H1 (cell line): ENCODE measurements at regions not wholly inside any gene's neighbourhood (a gene's known extent, or its start where the extent isn't known, plus 50 kb on each side); places are given as distances from the start of the nearest gene placed in this dataset.

Experiments
- CTCF ChIA-PET: fragments of 300-600 bp; sonication (Branson Sonifier 250); formaldehyde crosslinking; loops from one replicate; lab custom pipeline; 2021; ENCODE audit not compliant: partially characterized antibody; lab: Charles Lee
- POLR2A ChIA-PET: fragments of 300-600 bp; sonication (Branson Sonifier 250); formaldehyde crosslinking; loops from one replicate; lab custom pipeline; 2021; ENCODE audit warnings: inconsistent platforms; ENCODE audit not compliant: partially characterized antibody; lab: Charles Lee
- DNase-seq, 2 experiments: peaks; one replicate each; pipeline versions ENCODE4 v3.0.0 to v3.0.0-alpha.2; 2010 to 2022; ENCODE audit warnings: low spot score in 2 of 2, low read depth in 1 of 2, mixed read lengths in 1 of 2
- FAIRE-seq: peaks from 2 replicates; lab custom pipeline; 2011; peaks lifted over from hg19 to GRCh38; lab: Jason Lieb, UNC
- H2AFZ ChIP-seq: 2 replicates; pipeline ENCODE4 v1.8.1; 2012; ENCODE audit warnings: low read length, inconsistent platforms
- H2AK5ac ChIP-seq: 2 replicates; pipeline ENCODE4 v1.6.1; 2013; ENCODE audit warnings: low read depth, low read length
- H2BK120ac ChIP-seq: replicated peaks from 2 replicates; pipeline ENCODE3; 2013; ENCODE audit warnings: low read depth, low read length, inconsistent platforms
- H2BK12ac ChIP-seq: 2 replicates; pipeline ENCODE4 v1.6.1; 2013; ENCODE audit warnings: low read depth, low read length
- H2BK15ac ChIP-seq: 2 replicates; pipeline ENCODE4 v1.6.1; 2013; ENCODE audit warnings: low read length
- H2BK20ac ChIP-seq: 2 replicates; pipeline ENCODE4 v1.6.1; 2013; ENCODE audit warnings: low read length
- H2BK5ac ChIP-seq: 2 replicates; pipeline ENCODE4 v1.6.1; 2013; ENCODE audit warnings: low read depth, low read length
- H3K14ac ChIP-seq: 2 replicates; pipeline ENCODE4 v1.6.1; 2013; ENCODE audit warnings: inconsistent platforms; ENCODE audit not compliant: insufficient read length
- H3K18ac ChIP-seq: 2 replicates; pipeline ENCODE4 v1.6.1; 2013; ENCODE audit warnings: low read length; ENCODE audit errors: extremely low read depth
- H3K23ac ChIP-seq: 2 replicates; pipeline ENCODE4 v1.6.1; 2013; ENCODE audit warnings: inconsistent platforms; ENCODE audit not compliant: insufficient read length
- H3K23me2 ChIP-seq: 2 replicates; pipeline ENCODE4 v1.6.1; 2013; ENCODE audit warnings: low read depth, low read length
- H3K27ac ChIP-seq: 2 replicates; pipeline ENCODE4 v1.6.1; 2011; ENCODE audit warnings: low read depth, low read length, inconsistent platforms
- H3K27me3 ChIP-seq, 4 experiments: replicated peaks in 1 of 4; 1 replicate in 1 of 4; 2 replicates in 3 of 4; pipeline versions ENCODE4 v1.6.1 to v1.8.1; 2011 to 2013; ENCODE audit warnings: low read length in 3 of 4, mild to moderate bottlenecking in 3 of 4, inconsistent platforms in 2 of 4, mixed read lengths in 2 of 4, moderate library complexity in 1 of 4; ENCODE audit not compliant: control insufficient read depth in 3 of 4, insufficient read depth in 3 of 4; ENCODE audit errors: extremely low read depth in 1 of 4
- H3K36me3 ChIP-seq, 4 experiments: 2 replicates each; pipeline versions ENCODE4 v1.6.1 to v1.8.1; 2011 to 2013; ENCODE audit warnings: mild to moderate bottlenecking in 4 of 4, low read length in 3 of 4, moderate library complexity in 2 of 4, control low read depth in 1 of 4, inconsistent platforms in 1 of 4; ENCODE audit not compliant: insufficient read depth in 4 of 4, control insufficient read depth in 2 of 4
- H3K4ac ChIP-seq: replicated peaks from 2 replicates; pipeline ENCODE3; 2013; ENCODE audit warnings: low read length, low read depth, mixed read lengths, inconsistent platforms; ENCODE audit not compliant: insufficient read length
- H3K4me1 ChIP-seq, 4 experiments: replicated peaks in 1 of 4; 1 replicate in 1 of 4; 2 replicates in 3 of 4; pipeline versions ENCODE4 v1.6.1 to v1.8.1; 2011 to 2013; ENCODE audit warnings: low read length in 3 of 4, inconsistent platforms in 2 of 4, mixed read lengths in 1 of 4; ENCODE audit not compliant: insufficient read depth in 4 of 4, control insufficient read depth in 3 of 4
- H3K4me2 ChIP-seq, 2 experiments: 2 replicates each; pipeline versions ENCODE4 v1.6.1 to v1.8.1; 2011 to 2013; ENCODE audit warnings: low read depth in 2 of 2, low read length in 2 of 2, control low read depth in 1 of 2, inconsistent platforms in 1 of 2, mild to moderate bottlenecking in 1 of 2; ENCODE audit not compliant: insufficient read depth in 1 of 2
- H3K4me3 ChIP-seq, 4 experiments: fragments of 200-600, 300-600 bp in 1 of 4; sonication (generic), shearing (Covaris generic), sonication (Bioruptor Twin) in 1 of 4; 2 replicates each; pipeline versions ENCODE4 v1.5.1 to v1.8.1; 2011 to 2016; ENCODE audit warnings: low read length in 4 of 4, low read depth in 3 of 4, control low read depth in 2 of 4, inconsistent platforms in 2 of 4, mild to moderate bottlenecking in 2 of 4, mixed read lengths in 1 of 4, moderate library complexity in 1 of 4; ENCODE audit not compliant: insufficient read depth in 2 of 4; ENCODE audit errors: extremely low read depth in 1 of 4
- H3K56ac ChIP-seq: replicated peaks from 2 replicates; pipeline ENCODE3; 2013; ENCODE audit warnings: low read depth, mild to moderate bottlenecking, mixed read lengths, low read length, inconsistent platforms; ENCODE audit not compliant: insufficient read length
- H3K79me1 ChIP-seq: 2 replicates; pipeline ENCODE4 v1.6.1; 2013; ENCODE audit warnings: low read depth, low read length, control low read depth
- H3K79me2 ChIP-seq, 2 experiments: 2 replicates each; pipeline versions ENCODE4 v1.6.1 to v1.8.1; 2012 to 2013; ENCODE audit warnings: low read length in 2 of 2, mild to moderate bottlenecking in 2 of 2, inconsistent platforms in 1 of 2; ENCODE audit not compliant: insufficient read depth in 2 of 2, control insufficient read depth in 1 of 2
- H3K9ac ChIP-seq, 4 experiments: replicated peaks in 1 of 4; 1 replicate in 1 of 4; 2 replicates in 3 of 4; pipeline versions ENCODE4 v1.6.1 to v1.8.1; 2011 to 2013; ENCODE audit warnings: low read depth in 3 of 4, low read length in 3 of 4, control low read depth in 2 of 4, mild to moderate bottlenecking in 2 of 4, moderate library complexity in 2 of 4, inconsistent platforms in 1 of 4; ENCODE audit errors: extremely low read depth in 1 of 4
- H3K9me3 ChIP-seq, 2 experiments: 2 replicates each; pipeline versions ENCODE4 v1.6.1 to v1.8.1; 2012 to 2013; ENCODE audit warnings: mild to moderate bottlenecking in 2 of 2, moderate library complexity in 2 of 2, control low read depth in 1 of 2, inconsistent platforms in 1 of 2, low read depth in 1 of 2, low read length in 1 of 2, mixed read lengths in 1 of 2; ENCODE audit not compliant: insufficient read depth in 2 of 2
- H4K20me1 ChIP-seq, 2 experiments: replicated peaks in 1 of 2; 2 replicates each; pipeline versions ENCODE3 to v1.8.1; 2011 to 2013; ENCODE audit warnings: inconsistent platforms in 2 of 2, low read length in 2 of 2, mild to moderate bottlenecking in 1 of 2; ENCODE audit not compliant: insufficient read depth in 2 of 2, control insufficient read depth in 1 of 2
- H4K5ac ChIP-seq: 2 replicates; pipeline ENCODE4 v1.6.1; 2013; ENCODE audit warnings: low read length, low read depth, mixed read lengths, inconsistent platforms; ENCODE audit not compliant: insufficient read length
- H4K8ac ChIP-seq: 2 replicates; pipeline ENCODE4 v1.8.0; 2013; ENCODE audit warnings: mild to moderate bottlenecking, moderate library complexity, low read length, inconsistent platforms; ENCODE audit not compliant: insufficient read depth; ENCODE audit errors: extremely low read depth
- H4K91ac ChIP-seq: replicated peaks from 2 replicates; pipeline ENCODE3; 2013; ENCODE audit warnings: low read length, mixed read lengths, inconsistent platforms; ENCODE audit not compliant: insufficient read length
- CTCF ChIP-seq, 3 experiments: IDR thresholded peaks; 1 replicate in 2 of 3; 2 replicates in 1 of 3; pipeline versions ENCODE4 v1.5.1 to v1.6.1; 2011; ENCODE audit warnings: low read length in 3 of 3, mild to moderate bottlenecking in 3 of 3, inconsistent platforms in 2 of 3, low read depth in 1 of 3, moderate library complexity in 1 of 3; ENCODE audit not compliant: insufficient read depth in 1 of 3; ENCODE audit errors: control extremely low read depth in 1 of 3
- EZH2 ChIP-seq: fragments of 200-600 bp; sonication (generic); IDR thresholded peaks from 2 replicates; pipeline ENCODE4 v1.7.1; 2012; ENCODE audit warnings: low read depth, mild to moderate bottlenecking, moderate library complexity, low read length, inconsistent platforms; ENCODE audit not compliant: severe bottlenecking
- GABPA ChIP-seq: IDR thresholded peaks from 2 replicates; pipeline ENCODE4 v1.6.1; 2011; ENCODE audit warnings: mild to moderate bottlenecking, low read length, moderate library complexity, borderline replicate concordance; ENCODE audit not compliant: insufficient read depth
- KDM1A ChIP-seq: fragments of 200-600, 300-600 bp; sonication (generic); IDR thresholded peaks from 2 replicates; pipeline ENCODE4 v1.7.1; 2016; ENCODE audit warnings: mild to moderate bottlenecking, low read length, borderline replicate concordance
- POLR2AphosphoS5 ChIP-seq: IDR thresholded peaks from 2 replicates; pipeline ENCODE4 v1.6.1; 2011; ENCODE audit warnings: low read depth, low read length
- RAD21 ChIP-seq, 2 experiments: IDR thresholded peaks in 1 of 2; conservative IDR thresholded peaks in 1 of 2; 2 replicates each; pipeline ENCODE4 v1.6.1; 2011; ENCODE audit warnings: low read depth in 2 of 2, low read length in 2 of 2, improper control_type of control experiment in 1 of 2, inconsistent platforms in 1 of 2, mild to moderate bottlenecking in 1 of 2, moderate library complexity in 1 of 2
- RFX5 ChIP-seq: IDR thresholded peaks from 2 replicates; pipeline ENCODE4 v1.6.1; 2011; ENCODE audit warnings: low read depth, low read length, improper control_type of control experiment, borderline replicate concordance
- SIX5 ChIP-seq: IDR thresholded peaks from 2 replicates; pipeline ENCODE4 v1.6.1; 2011; ENCODE audit warnings: mild to moderate bottlenecking, low read depth, low read length
- TAF1 ChIP-seq: IDR thresholded peaks from 2 replicates; pipeline ENCODE4 v1.6.1; 2011; ENCODE audit warnings: mild to moderate bottlenecking, low read depth, low read length
- WGBS, 2 experiments: shearing (Covaris generic) in 1 of 2; methylation state at CpG; one replicate each; pipeline versions ENCODE4 v1.1.6 to v1.1.7; 2013 to 2015; ENCODE audit warnings: low lambda C conversion rate in 2 of 2, mixed read lengths in 2 of 2, inconsistent platforms in 1 of 2, low coverage in 1 of 2, missing lambda C conversion rate in 1 of 2; ENCODE audit not compliant: insufficient replicate concordance in 2 of 2, insufficient coverage in 1 of 2, insufficient read length in 1 of 2; ENCODE audit errors: extremely low coverage in 1 of 2, missing lambda C conversion rate in 1 of 2; 5-methylcytosine and 5-hydroxymethylcytosine counted together
- TF ChIP-seq, protein P1 (sequence below): IDR thresholded peaks from 2 replicates; pipeline ENCODE4 v1.6.1; 2012; ENCODE audit warnings: low read length, inconsistent platforms

DNA sequence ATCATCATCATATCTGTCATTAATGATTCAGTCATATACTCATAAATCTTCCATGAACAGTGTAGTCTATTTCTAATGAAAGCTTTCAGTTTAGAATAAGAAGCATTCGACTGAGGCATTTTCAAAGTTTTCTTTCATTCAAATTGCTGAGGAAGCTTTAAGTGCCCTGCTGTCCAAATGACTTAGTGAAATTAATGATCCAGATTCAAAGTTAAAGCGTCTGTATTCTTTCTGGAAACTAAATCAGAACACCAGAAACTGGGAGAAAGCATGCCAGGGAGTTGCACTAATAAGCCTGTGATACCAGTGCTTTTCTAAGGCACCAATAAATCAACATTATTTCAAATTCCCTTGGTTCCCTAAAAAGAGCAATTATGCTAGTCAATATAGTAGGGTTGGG, 367.8 kb upstream of the ANO5 start:
- Histone ChIP-seq H3K27ac (no peak overlapping the region), H3K14ac (no peak overlapping the region), H2BK20ac (no peak overlapping the region), H3K56ac (no peak overlapping the region), H3K4ac (no peak overlapping the region), H2BK120ac (no peak overlapping the region), H4K20me1 (no peaks in the 10 kb centered on the region), H3K4me2 (no peak overlapping the region), H3K79me2 (no peaks in the 10 kb centered on the region), H2BK12ac (no peak overlapping the region), H4K5ac (no peak overlapping the region), H3K79me1 (no peaks in the 10 kb centered on the region), H4K91ac (no peak overlapping the region), H3K9me3 (no peaks in the 10 kb centered on the region), H2BK5ac (no peak overlapping the region), H3K9ac (no peak overlapping the region), H3K4me3 (no peak overlapping the region), H2AK5ac (no peak overlapping the region), H3K27me3 (no peaks in the 10 kb centered on the region), H3K23ac (no peak overlapping the region), H4K8ac (no peak overlapping the region), H3K36me3 (no peaks in the 10 kb centered on the region), H2BK15ac (no peak overlapping the region), H2AFZ (no peak overlapping the region), H3K18ac (no peak overlapping the region), H3K4me1 (no peaks in the 10 kb centered on the region), H3K23me2 (no peaks in the 10 kb centered on the region)
- 88% methylated on average over 2 of the region's 2 CpGs; no CpG with 5 or more reads in 1 of the 2 experiments for WGBS, 2 experiments
- DNase-seq (no peak), FAIRE-seq (no peak)
- ChIA-PET POLR2A (no interaction called here), CTCF (no interaction called here)
- TF ChIP-seq TAF1 (no peak), RFX5 (no peak), POLR2AphosphoS5 (no peak), KDM1A (no peak), CTCF (IDR thresholded peaks at IDR 0.05; ENCODE audit: control extremely low read depth in 1 of 3, insufficient read depth in 1 of 3, low read depth in 1 of 3, low read length in 3 of 3) (no peak), GABPA (no peak), SIX5 (no peak), EZH2 (no peak), RAD21 (IDR thresholded peaks at IDR 0.05 in 1 of 2, conservative IDR thresholded peaks at IDR 0.05 in 1 of 2; ENCODE audit: low read depth in 2 of 2, low read length in 2 of 2) (no peak)
- TF ChIP-seq, protein P1, sequence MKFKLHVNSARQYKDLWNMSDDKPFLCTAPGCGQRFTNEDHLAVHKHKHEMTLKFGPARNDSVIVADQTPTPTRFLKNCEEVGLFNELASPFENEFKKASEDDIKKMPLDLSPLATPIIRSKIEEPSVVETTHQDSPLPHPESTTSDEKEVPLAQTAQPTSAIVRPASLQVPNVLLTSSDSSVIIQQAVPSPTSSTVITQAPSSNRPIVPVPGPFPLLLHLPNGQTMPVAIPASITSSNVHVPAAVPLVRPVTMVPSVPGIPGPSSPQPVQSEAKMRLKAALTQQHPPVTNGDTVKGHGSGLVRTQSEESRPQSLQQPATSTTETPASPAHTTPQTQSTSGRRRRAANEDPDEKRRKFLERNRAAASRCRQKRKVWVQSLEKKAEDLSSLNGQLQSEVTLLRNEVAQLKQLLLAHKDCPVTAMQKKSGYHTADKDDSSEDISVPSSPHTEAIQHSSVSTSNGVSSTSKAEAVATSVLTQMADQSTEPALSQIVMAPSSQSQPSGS, result no peak
